Fibroblast of lung (primary cell): ENCODE measurements at regions not wholly inside any gene's neighbourhood (a gene's known extent, or its start where the extent isn't known, plus 50 kb on each side); places are given as distances from the start of the nearest gene placed in this dataset.

Source experiments
- EZH2 ChIP-seq: IDR thresholded peaks from 2 replicates; pipeline ENCODE4 v1.5.1; 2012; ENCODE audit warnings: low read length, control low read depth, mild to moderate bottlenecking; ENCODE audit errors: missing control alignments
- TF ChIP-seq, protein P1 (sequence below), 2 donors: IDR thresholded peaks in 1 of 2; conservative IDR thresholded peaks in 1 of 2; 1 replicate in 1 of 2; 2 replicates in 1 of 2; pipeline ENCODE4 v1.5.1; 2011 to 2012; ENCODE audit warnings: low read length in 2 of 2, control low read depth in 1 of 2, inconsistent platforms in 1 of 2, low read depth in 1 of 2, mild to moderate bottlenecking in 1 of 2

DNA sequence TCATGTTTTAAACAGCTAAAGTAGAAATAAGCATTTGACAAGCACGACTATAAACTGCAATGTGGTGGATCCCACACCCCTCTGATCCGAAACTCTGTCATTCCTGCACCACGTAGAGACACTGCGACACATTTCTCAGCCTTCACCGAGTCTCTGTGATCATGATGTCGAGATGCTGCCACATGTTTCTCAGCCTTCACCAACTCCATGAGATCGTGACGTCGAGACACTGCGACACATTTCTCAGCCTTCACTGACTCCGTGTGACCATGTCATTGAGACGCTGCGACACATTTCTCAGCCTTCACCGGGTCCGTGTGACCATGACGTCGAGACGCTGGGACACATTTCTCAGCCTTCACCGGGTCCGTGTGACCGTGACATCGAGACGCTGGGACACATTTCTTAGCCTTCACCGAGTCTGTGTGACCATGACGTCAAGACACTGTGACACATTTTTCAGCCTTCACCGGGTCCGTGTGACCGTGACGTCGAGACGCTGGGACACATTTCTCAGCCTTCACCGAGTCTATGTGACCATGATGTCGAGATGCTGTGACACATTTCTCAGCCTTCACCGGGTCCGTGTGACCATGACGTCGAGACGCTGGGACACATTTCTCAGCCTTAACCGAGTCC is 143.0 kb downstream of the TTLL2 start:
- TF ChIP-seq, protein P1, sequence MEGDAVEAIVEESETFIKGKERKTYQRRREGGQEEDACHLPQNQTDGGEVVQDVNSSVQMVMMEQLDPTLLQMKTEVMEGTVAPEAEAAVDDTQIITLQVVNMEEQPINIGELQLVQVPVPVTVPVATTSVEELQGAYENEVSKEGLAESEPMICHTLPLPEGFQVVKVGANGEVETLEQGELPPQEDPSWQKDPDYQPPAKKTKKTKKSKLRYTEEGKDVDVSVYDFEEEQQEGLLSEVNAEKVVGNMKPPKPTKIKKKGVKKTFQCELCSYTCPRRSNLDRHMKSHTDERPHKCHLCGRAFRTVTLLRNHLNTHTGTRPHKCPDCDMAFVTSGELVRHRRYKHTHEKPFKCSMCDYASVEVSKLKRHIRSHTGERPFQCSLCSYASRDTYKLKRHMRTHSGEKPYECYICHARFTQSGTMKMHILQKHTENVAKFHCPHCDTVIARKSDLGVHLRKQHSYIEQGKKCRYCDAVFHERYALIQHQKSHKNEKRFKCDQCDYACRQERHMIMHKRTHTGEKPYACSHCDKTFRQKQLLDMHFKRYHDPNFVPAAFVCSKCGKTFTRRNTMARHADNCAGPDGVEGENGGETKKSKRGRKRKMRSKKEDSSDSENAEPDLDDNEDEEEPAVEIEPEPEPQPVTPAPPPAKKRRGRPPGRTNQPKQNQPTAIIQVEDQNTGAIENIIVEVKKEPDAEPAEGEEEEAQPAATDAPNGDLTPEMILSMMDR (conservative IDR thresholded peaks at IDR 0.05 in 1 of 2, IDR thresholded peaks at IDR 0.05 in 1 of 2; ENCODE audit: low read depth in 1 of 2, low read length in 2 of 2): no peak
- TF ChIP-seq EZH2: no peak
